PC-3 (cell line): ENCODE measurements at regions not wholly inside any gene's neighbourhood (a gene's known extent, or its start where the extent isn't known, plus 50 kb on each side); places are given as distances from the start of the nearest gene placed in this dataset.

ENCODE experiments used
- ATAC-seq: fragments of 200-7000 bp; cut with Tn5 transposase; 2 replicates; pipeline ENCODE4 v1.9.1; 2020; ENCODE audit warnings: mild to moderate bottlenecking, moderate library complexity
- BruUV-seq: library from RNA; stranded (reverse); fragments of 400-500 nt; replicated peaks from 2 replicates; lab custom pipeline; 2021; lab: Mats Ljungman, UMichigan
- CTCF ChIA-PET: fragments of 300-600 bp; sonication (Branson Sonifier 250); formaldehyde crosslinking; loops from one replicate; lab custom pipeline; 2022; ENCODE audit warnings: antibody characterized with exemption; lab: Charles Lee
- POLR2A ChIA-PET: fragments of 300-600 bp; sonication (Branson Sonifier 250); formaldehyde crosslinking; loops from one replicate; lab custom pipeline; 2022; ENCODE audit warnings: antibody characterized with exemption; ENCODE audit not compliant: unreplicated experiment; lab: Charles Lee
- DNase-seq: peaks from one replicate; pipeline ENCODE4 v3.0.0-alpha.2; 2015
- H2AFZ ChIP-seq: fragments of 300-600 bp; sonication (generic); 2 replicates; pipeline ENCODE4 v1.6.0; 2016; ENCODE audit warnings: antibody characterized with exemption, low read length
- H3F3A ChIP-seq: fragments of 300-600 bp; sonication (generic); one replicate; pipeline ENCODE4 v1.6.0; 2017; ENCODE audit warnings: antibody characterized with exemption, low read length, control low read depth, mild to moderate bottlenecking; ENCODE audit not compliant: unreplicated experiment
- H3K27ac ChIP-seq: fragments of 300-600 bp; sonication (generic); 2 replicates; pipeline ENCODE4 v1.5.1; 2016; ENCODE audit warnings: mild to moderate bottlenecking, low read length
- H3K27me3 ChIP-seq: fragments of 300-600 bp; sonication (generic); 2 replicates; pipeline ENCODE4 v1.6.1; 2016; ENCODE audit warnings: low read length, mixed read lengths
- H3K36me3 ChIP-seq: fragments of 300-600 bp; sonication (generic); 2 replicates; pipeline ENCODE4 v1.6.1; 2016; ENCODE audit warnings: low read depth, mixed run types, low read length, mixed read lengths
- H3K4me1 ChIP-seq: fragments of 300-600 bp; sonication (generic); 2 replicates; pipeline ENCODE4 v1.5.1; 2016; ENCODE audit warnings: low read length; ENCODE audit not compliant: insufficient read depth
- H3K4me2 ChIP-seq: fragments of 300-600 bp; sonication (generic); 2 replicates; pipeline ENCODE4 v1.6.0; 2016; ENCODE audit warnings: low read length
- H3K4me3 ChIP-seq: fragments of 300-600 bp; sonication (generic); 2 replicates; pipeline ENCODE4 v1.5.1; 2016; ENCODE audit warnings: mild to moderate bottlenecking, low read length, mixed read lengths
- H3K79me2 ChIP-seq: fragments of 300-600 bp; sonication (generic); 2 replicates; pipeline ENCODE4 v1.6.1; 2017; ENCODE audit warnings: low read length, mixed read lengths
- H3K9ac ChIP-seq: fragments of 300-600 bp; sonication (generic); 2 replicates; pipeline ENCODE4 v1.6.0; 2016; ENCODE audit warnings: mild to moderate bottlenecking, low read length
- H3K9me2 ChIP-seq: fragments of 300-600 bp; sonication (generic); replicated peaks from 2 replicates; pipeline ENCODE4 v1.6.1; 2016; ENCODE audit warnings: mixed run types, low read length, mixed read lengths
- H3K9me3 ChIP-seq: fragments of 300-600 bp; sonication (generic); 2 replicates; pipeline ENCODE4 v1.6.1; 2016; ENCODE audit warnings: low read length, mixed read lengths
- H4K20me1 ChIP-seq: fragments of 300-600 bp; sonication (generic); 2 replicates; pipeline ENCODE4 v1.6.1; 2016; ENCODE audit warnings: low read length, mixed read lengths
- EZH2 ChIP-seq: fragments of 300-600 bp; sonication (generic); IDR thresholded peaks from one replicate; pipeline ENCODE4 v1.6.1; 2017; ENCODE audit warnings: antibody characterized with exemption, mild to moderate bottlenecking, low read length; ENCODE audit not compliant: unreplicated experiment
- EZH2phosphoT487 ChIP-seq: fragments of 300-600 bp; sonication (generic); IDR thresholded peaks from 2 replicates; pipeline ENCODE4 v1.6.1; 2018; ENCODE audit warnings: mild to moderate bottlenecking, antibody characterized with exemption, low read length, borderline replicate concordance
- intact Hi-C: fragments of 100-400 bp; cut with micrococcal nuclease; formaldehyde crosslinking; loops from 2 replicates; pipeline ENCODE4 v1.9.0; 2023
- TF ChIP-seq, protein P1 (sequence below): fragments of 300-600 bp; sonication (generic); conservative IDR thresholded peaks from 2 replicates; pipeline ENCODE4 v1.5.1; 2017; ENCODE audit warnings: antibody characterized with exemption, low read depth, mild to moderate bottlenecking, low read length

- Histone ChIP-seq H3K4me2 (no peak overlapping the region), H3K9me2 (no peaks in the 10 kb centered on the region), H3K4me3 (no peak overlapping the region), H3K9ac (no peak overlapping the region), H3F3A (no peaks in the 10 kb centered on the region), H3K27ac (no peak overlapping the region), H3K79me2 (no peaks in the 10 kb centered on the region), H3K36me3 (no peaks in the 10 kb centered on the region), H3K27me3 (peaks cover 13% of the 10 kb centered on the region), H4K20me1 (no peaks in the 10 kb centered on the region), H3K9me3 (no peaks in the 10 kb centered on the region), H2AFZ (no peak overlapping the region), H3K4me1 (no peaks in the 10 kb centered on the region)
- ATAC-seq (no peak), DNase-seq (no peak)
- intact Hi-C loops = no loop called here
- TF ChIP-seq, protein P1, sequence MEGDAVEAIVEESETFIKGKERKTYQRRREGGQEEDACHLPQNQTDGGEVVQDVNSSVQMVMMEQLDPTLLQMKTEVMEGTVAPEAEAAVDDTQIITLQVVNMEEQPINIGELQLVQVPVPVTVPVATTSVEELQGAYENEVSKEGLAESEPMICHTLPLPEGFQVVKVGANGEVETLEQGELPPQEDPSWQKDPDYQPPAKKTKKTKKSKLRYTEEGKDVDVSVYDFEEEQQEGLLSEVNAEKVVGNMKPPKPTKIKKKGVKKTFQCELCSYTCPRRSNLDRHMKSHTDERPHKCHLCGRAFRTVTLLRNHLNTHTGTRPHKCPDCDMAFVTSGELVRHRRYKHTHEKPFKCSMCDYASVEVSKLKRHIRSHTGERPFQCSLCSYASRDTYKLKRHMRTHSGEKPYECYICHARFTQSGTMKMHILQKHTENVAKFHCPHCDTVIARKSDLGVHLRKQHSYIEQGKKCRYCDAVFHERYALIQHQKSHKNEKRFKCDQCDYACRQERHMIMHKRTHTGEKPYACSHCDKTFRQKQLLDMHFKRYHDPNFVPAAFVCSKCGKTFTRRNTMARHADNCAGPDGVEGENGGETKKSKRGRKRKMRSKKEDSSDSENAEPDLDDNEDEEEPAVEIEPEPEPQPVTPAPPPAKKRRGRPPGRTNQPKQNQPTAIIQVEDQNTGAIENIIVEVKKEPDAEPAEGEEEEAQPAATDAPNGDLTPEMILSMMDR = no peak
- no peak for TF ChIP-seq EZH2
- no peak for TF ChIP-seq EZH2phosphoT487
- BruUV-seq = no TSS peak
- POLR2A ChIA-PET = no interaction called here
- CTCF ChIA-PET = no interaction called here
These were observed 151.3 kb upstream of the APCDD1 start for GRCh38 chr18:10303171-10303570.

GRCh38 chr18:10304853-10305252, 149.6 kb upstream of the APCDD1 start:
- TF ChIP-seq, protein P1 = no peak
- TF ChIP-seq EZH2phosphoT487 (no peak), EZH2 (no peak)
- Histone ChIP-seq H3K4me1 (no peaks in the 10 kb centered on the region), H4K20me1 (no peaks in the 10 kb centered on the region; the same call in 1 of the 2 replicates), H3K27me3 (peaks cover 15% of the 10 kb centered on the region), H3K36me3 (no peaks in the 10 kb centered on the region), H3K4me3 (no peak overlapping the region), H3K27ac (no peak overlapping the region), H2AFZ (no peak overlapping the region), H3F3A (no peaks in the 10 kb centered on the region), H3K9ac (no peak overlapping the region), H3K9me2 (no peaks in the 10 kb centered on the region), H3K9me3 (no peaks in the 10 kb centered on the region), H3K4me2 (no peak overlapping the region), H3K79me2 (no peaks in the 10 kb centered on the region)
- DNase-seq (peak; percentile 21), ATAC-seq (no peak)
- no TSS peak for BruUV-seq
- CTCF ChIA-PET = no interaction called here
- POLR2A ChIA-PET = no interaction called here
- intact Hi-C loops = no loop called here

DNA sequence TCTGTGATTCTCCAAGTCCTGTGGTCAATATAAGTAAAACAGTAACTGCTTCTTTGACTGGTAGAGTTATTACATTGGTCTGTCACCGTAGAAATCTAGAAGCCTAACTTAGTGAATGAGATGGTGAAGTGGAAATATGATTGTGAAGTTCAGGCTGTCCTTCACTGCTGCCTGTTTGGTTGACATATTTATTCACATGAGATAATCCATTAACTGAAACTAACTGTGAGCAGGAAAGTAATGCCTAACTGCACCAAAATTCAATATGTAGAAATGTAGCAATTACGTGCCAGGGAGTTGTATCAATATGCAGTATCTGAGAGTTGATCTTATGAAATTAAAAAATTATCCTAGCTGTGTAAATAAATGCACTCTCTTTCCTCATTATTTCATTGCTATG, 147.7 kb upstream of the APCDD1 start:
- no TSS peak for BruUV-seq
- Histone ChIP-seq H3K9ac (no peak overlapping the region), H3K4me2 (no peak overlapping the region), H3K27me3 (peaks cover 26% of the 10 kb centered on the region), H3K36me3 (no peaks in the 10 kb centered on the region), H2AFZ (no peak overlapping the region), H3K79me2 (no peaks in the 10 kb centered on the region), H3K4me3 (no peak overlapping the region), H3F3A (no peaks in the 10 kb centered on the region), H4K20me1 (no peaks in the 10 kb centered on the region; the same call in 1 of the 2 replicates), H3K9me3 (no peaks in the 10 kb centered on the region), H3K9me2 (no peaks in the 10 kb centered on the region), H3K27ac (no peak overlapping the region), H3K4me1 (no peaks in the 10 kb centered on the region)
- DNase-seq (no peak), ATAC-seq (no peak)
- ChIA-PET POLR2A (no interaction called here), CTCF (no interaction called here)
- intact Hi-C loops = no loop called here
- TF ChIP-seq EZH2 (no peak), EZH2phosphoT487 (no peak)
- TF ChIP-seq, protein P1 = no peak
